ENCODE measurements at regions not wholly inside any gene's neighbourhood (a gene's known extent, or its start where the extent isn't known, plus 50 kb on each side); places are given as distances from the start of the nearest gene placed in this dataset.

DNA sequence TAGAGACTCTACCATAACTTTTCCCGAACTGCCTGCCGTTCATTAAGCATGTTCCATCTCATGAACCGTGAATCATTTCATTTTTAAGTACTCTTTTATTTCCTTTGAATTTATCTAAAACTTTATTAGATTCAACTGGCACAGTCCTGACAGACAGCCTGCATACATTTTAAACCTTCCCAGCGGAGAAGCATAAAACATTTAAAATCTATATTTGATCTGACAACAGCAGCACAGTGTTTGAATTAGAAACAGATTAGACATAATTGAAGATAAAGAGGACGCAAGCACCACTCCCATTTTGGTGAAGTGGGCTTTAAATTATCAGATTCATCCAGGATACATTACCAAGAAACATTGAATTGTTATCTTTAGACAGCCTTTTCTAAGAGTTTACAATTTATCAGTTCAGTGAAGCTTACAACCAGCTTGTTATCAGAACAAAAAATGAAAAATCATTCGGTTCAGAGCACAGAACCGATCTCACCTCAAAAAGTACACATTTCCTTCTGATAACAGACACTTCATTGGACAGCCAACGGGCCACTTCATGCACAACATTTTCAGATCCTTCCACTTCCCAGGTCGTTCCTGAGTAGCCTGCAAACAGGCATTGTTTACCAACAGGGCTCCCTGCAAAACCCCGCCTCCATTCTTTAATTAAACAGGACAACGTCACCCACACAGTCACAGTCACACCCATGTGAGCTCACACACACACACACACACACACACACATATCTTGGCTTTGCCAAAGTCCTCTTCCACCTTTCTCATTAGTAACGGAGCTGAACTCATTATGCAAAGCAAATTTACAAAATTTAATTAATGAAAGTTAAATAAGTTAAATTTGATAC lies 171.2 kb downstream of the SP3 start:
- TF ChIP-seq, protein P1, sequence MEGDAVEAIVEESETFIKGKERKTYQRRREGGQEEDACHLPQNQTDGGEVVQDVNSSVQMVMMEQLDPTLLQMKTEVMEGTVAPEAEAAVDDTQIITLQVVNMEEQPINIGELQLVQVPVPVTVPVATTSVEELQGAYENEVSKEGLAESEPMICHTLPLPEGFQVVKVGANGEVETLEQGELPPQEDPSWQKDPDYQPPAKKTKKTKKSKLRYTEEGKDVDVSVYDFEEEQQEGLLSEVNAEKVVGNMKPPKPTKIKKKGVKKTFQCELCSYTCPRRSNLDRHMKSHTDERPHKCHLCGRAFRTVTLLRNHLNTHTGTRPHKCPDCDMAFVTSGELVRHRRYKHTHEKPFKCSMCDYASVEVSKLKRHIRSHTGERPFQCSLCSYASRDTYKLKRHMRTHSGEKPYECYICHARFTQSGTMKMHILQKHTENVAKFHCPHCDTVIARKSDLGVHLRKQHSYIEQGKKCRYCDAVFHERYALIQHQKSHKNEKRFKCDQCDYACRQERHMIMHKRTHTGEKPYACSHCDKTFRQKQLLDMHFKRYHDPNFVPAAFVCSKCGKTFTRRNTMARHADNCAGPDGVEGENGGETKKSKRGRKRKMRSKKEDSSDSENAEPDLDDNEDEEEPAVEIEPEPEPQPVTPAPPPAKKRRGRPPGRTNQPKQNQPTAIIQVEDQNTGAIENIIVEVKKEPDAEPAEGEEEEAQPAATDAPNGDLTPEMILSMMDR (conservative IDR thresholded peaks at IDR 0.05; ENCODE audit: low read depth, low read length), result no peak
- no peak overlapping the region for H3K4me3 ChIP-seq (ENCODE audit: low read length)
- DNase-seq (ENCODE audit: low read depth), result no peak

DNA sequence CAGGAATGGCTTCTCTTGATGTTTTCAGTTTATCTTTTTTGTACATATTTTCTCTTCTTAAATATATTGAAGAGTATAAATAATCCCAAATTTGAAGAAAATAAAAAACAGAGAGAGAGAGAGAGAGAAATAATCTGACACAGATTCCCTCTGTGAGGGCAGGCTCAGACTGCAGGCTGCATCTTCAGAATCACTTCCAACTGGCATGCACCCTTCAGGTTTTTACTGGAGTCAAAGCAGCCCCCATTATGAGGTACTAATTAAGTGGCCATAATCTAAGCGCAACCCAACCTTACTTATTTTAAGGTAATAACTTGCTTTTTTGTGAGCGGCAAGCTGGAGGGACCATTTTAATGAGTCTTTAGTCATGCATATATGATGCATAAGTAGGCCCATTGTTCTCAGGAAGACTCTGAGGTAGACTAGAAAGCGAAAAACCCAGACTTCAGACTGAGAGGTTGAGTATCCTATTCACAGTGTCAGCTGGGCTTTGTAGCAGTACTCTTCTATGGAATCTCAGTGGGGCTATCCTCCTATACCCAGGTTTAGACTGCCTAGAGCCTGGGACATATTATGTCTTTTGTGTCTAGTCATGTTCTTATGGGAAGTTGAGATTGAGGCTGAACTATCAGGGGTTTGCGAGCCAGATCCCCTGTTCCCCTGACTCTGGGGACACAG lies 167.4 kb downstream of the SP3 start:
- TF ChIP-seq, protein P1 (conservative IDR thresholded peaks at IDR 0.05; ENCODE audit: low read depth, low read length), result no peak
- no peak for DNase-seq (ENCODE audit: low read depth)
- no peak overlapping the region for H3K4me3 ChIP-seq (ENCODE audit: low read length)

DNA sequence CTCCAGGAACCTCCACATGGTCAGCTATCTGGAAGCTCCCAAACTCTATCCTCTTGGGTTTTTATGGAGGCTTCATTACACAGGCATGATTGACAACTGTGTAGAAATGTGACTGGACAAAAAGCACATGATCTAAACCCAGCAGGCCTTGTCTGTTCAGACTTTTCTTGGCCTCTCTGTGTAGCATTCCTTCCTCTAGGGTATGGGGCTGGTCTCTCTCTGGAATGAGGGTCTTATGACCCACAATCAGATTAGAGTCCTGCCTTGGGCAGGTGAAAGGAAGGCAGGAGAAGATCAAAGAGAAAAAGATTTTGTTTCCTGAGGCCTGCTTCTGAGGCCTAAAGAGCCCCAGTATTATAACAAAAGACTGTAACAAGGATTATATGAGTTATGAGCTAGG lies 162.7 kb downstream of the SP3 start:
- TF ChIP-seq, protein P1 (conservative IDR thresholded peaks at IDR 0.05; ENCODE audit: low read depth, low read length), result peak; percentile 22
- no peak overlapping the region for H3K4me3 ChIP-seq (ENCODE audit: low read length)
- DNase-seq (ENCODE audit: low read depth), result no peak

DNA sequence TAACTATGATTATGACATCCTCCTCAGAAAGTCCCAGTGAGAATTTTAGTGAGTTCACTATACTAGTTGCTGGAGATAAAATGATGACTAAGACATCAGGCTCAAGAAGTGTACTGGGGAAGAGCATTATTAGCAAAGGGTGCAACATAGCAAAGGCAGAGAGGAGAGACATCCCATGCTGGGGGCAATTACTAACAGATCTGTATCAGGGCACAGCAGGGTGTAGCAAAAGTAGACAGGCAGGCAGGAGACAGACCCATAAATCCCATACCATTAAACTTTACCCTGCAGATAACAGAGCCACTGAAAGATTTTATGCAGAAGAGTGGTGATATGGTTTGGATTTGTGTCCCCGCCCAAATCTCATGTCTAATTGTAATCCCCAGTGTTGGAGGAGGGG lies 161.7 kb downstream of the SP3 start:
- no peak overlapping the region for H3K4me3 ChIP-seq (ENCODE audit: low read length)
- no peak for DNase-seq (ENCODE audit: low read depth)
- TF ChIP-seq, protein P1 (conservative IDR thresholded peaks at IDR 0.05; ENCODE audit: low read depth, low read length), result no peak

DNA sequence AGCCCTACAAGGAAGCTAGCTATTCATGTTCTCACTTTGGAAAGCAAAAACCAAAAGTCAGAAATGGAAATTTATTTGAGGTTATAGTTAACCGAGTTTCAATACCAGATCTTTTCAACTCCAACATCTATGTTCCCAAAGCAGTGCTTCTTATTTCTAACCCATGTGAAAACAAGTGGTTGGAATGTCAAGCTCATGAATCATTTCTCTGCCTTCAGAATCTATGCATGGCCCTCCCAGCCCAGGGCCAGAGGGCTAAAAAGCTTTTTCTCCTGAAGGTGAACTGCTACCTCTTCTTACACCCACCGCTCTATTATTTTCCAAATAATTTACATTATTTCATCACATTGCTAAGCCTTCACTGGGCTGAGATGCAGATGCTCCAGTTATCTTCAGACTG lies 158.4 kb downstream of the SP3 start:
- no peak overlapping the region for H3K4me3 ChIP-seq (ENCODE audit: low read length)
- TF ChIP-seq, protein P1 (conservative IDR thresholded peaks at IDR 0.05; ENCODE audit: low read depth, low read length), result no peak
- no peak for DNase-seq (ENCODE audit: low read depth)

DNA sequence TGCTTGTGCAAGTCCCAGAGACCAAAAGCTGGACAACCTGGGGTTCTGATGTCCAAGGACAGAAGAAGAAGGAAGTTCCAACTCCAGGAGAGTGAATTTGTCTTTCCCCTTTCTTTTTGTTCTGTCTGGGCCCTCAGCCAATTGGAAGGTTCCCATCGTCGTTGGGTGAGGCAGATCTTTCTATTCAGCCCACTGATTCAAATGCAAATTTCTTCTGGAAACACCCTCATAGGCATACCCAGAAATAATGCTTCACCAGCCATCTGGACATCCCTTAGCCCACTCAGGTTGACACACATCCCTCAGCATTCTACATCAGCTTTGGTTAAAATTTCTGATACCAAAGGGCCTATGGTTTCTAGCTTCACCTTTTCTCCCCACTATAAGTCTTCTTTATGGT lies 156.5 kb downstream of the SP3 start:
- no peak for DNase-seq (ENCODE audit: low read depth)
- no peak overlapping the region for H3K4me3 ChIP-seq (ENCODE audit: low read length)
- TF ChIP-seq, protein P1 (conservative IDR thresholded peaks at IDR 0.05; ENCODE audit: low read depth, low read length), result no peak

DNA sequence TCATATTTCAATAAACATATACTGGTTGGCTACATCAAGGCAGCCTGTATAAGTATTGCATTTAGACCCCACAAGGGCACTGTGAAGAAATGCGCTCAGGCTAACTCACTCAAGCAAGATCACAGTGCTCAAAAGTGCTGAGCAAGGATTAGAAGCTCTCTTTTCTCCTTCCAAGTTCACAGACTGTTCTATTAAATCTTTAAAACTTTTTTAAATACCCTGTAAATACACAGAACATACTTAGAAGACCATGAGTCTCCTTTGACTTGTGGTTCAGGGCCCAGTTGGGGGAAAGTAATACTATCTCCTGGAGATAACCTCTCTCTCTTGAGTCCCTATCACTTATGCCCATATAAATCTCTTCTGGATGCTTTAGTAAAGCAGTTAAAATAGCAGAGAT lies 152.9 kb downstream of the SP3 start:
- DNase-seq (ENCODE audit: low read depth), result no peak
- no peak overlapping the region for H3K4me3 ChIP-seq (ENCODE audit: low read length)
- TF ChIP-seq, protein P1 (conservative IDR thresholded peaks at IDR 0.05; ENCODE audit: low read depth, low read length), result no peak
